SH-SY5Y (cell line): ENCODE measurements at regions not wholly inside any gene's neighbourhood (a gene's known extent, or its start where the extent isn't known, plus 50 kb on each side); places are given as distances from the start of the nearest gene placed in this dataset.

Experiments used
- GATA2 ChIP-seq: IDR thresholded peaks from 2 replicates; pipeline ENCODE4 v1.6.1; 2011; ENCODE audit warnings: mild to moderate bottlenecking, low read depth, low read length
- GATA3 ChIP-seq: IDR thresholded peaks from 2 replicates; pipeline ENCODE4 v1.6.1; 2011; ENCODE audit warnings: low read depth, mild to moderate bottlenecking, low read length, moderate library complexity

DNA sequence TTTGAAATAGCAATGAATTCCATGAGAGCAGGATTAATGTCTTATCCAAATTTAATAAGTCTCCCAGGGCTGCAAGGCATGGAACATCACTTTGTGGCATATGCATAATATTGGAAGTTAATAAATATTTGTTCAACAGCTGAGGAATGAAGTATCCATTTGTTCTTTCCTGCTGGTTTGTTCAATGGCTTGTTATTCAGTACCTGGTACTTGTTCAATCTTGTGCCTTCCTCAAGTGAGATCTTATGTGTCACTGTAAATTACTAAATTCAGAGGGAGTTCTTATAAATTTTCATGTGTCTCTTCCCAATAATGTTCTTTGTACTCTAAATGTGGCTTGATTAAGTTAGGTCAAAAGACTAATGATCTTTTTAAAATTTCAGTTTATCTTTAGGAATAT is 1105.5 kb upstream of the SPRY2 start:
- TF ChIP-seq GATA3 (no peak), GATA2 (no peak)
